ENCODE measurements at regions not wholly inside any gene's neighbourhood (a gene's known extent, or its start where the extent isn't known, plus 50 kb on each side); places are given as distances from the start of the nearest gene placed in this dataset.
"Not testable (repeated sequence)": the region's sequence is repeated elsewhere in the genome, so short reads cannot be mapped to it uniquely, and the experiment has no call there.

- peak; percentile 93 for DNase-seq (ENCODE audit: low spot score)
Measured at GRCh38 chr18:9017167-9017904, 85.2 kb upstream of the NDUFV2 start.

GRCh38 chr18:9017905-9018227, 84.6 kb upstream of the NDUFV2 start:
- no peak for DNase-seq (ENCODE audit: low spot score)

GRCh38 chr18:9019135-9019534, 83.4 kb upstream of the NDUFV2 start:
- DNase-seq (ENCODE audit: low spot score), result no peak

- DNase-seq (ENCODE audit: low spot score), result no peak
Measured at GRCh38 chr18:9020221-9020620, 82.3 kb upstream of the NDUFV2 start.

- DNase-seq (ENCODE audit: low spot score), result no peak
Measured at GRCh38 chr18:9021458-9021857, 81.0 kb upstream of the NDUFV2 start.

- peak; percentile 66 for DNase-seq (ENCODE audit: low spot score)
Measured at GRCh38 chr18:9022397-9023155, 79.9 kb upstream of the NDUFV2 start.

GRCh38 chr18:9024031-9024646, 78.4 kb upstream of the NDUFV2 start:
- not testable (repeated sequence) for DNase-seq (ENCODE audit: low spot score)

GRCh38 chr18:9025091-9025838, 77.2 kb upstream of the NDUFV2 start:
- no peak for DNase-seq (ENCODE audit: low spot score)

- DNase-seq (ENCODE audit: low spot score), result no peak
Measured at GRCh38 chr18:9029131-9029530, 73.4 kb upstream of the NDUFV2 start.

GRCh38 chr18:9032519-9032918, 70.0 kb upstream of the NDUFV2 start:
- DNase-seq (ENCODE audit: low spot score), result no peak

- peak; percentile 40 for DNase-seq (ENCODE audit: low spot score)
Measured at GRCh38 chr18:9038277-9038871, 64.1 kb upstream of the NDUFV2 start.

GRCh38 chr18:9039441-9040071, 62.9 kb upstream of the NDUFV2 start:
- DNase-seq (ENCODE audit: low spot score), result no peak

- no peak for DNase-seq (ENCODE audit: low spot score)
Measured at GRCh38 chr18:9042766-9043481, 59.6 kb upstream of the NDUFV2 start.

- DNase-seq (ENCODE audit: low spot score), result no peak
Measured at GRCh38 chr18:9043581-9043980, 58.9 kb upstream of the NDUFV2 start.

GRCh38 chr18:9047715-9048114, 54.8 kb upstream of the NDUFV2 start:
- no peak for DNase-seq (ENCODE audit: low spot score)

GRCh38 chr18:9048236-9048635, 54.3 kb upstream of the NDUFV2 start:
- DNase-seq (ENCODE audit: low spot score), result no peak

- peak; percentile 51 for DNase-seq (ENCODE audit: low spot score)
Measured at GRCh38 chr18:9048808-9049494, 53.5 kb upstream of the NDUFV2 start.

- DNase-seq (ENCODE audit: low spot score), result no peak
Measured at GRCh38 chr18:9049495-9049809, 53.0 kb upstream of the NDUFV2 start.

- DNase-seq (ENCODE audit: low spot score), result not testable (repeated sequence)
Measured at GRCh38 chr18:9050628-9051284, 51.7 kb upstream of the NDUFV2 start.

Measured in kidney capillary endothelial cell (primary cell).